Mesendoderm (in vitro differentiated cells): ENCODE measurements at regions not wholly inside any gene's neighbourhood (a gene's known extent, or its start where the extent isn't known, plus 50 kb on each side); places are given as distances from the start of the nearest gene placed in this dataset.

Experiments used
- DNase-seq: peaks from one replicate; pipeline ENCODE4 v3.0.0; 2013
- H2AK5ac ChIP-seq: 2 replicates; pipeline ENCODE4 v1.6.1; 2013; ENCODE audit warnings: low read length, inconsistent platforms
- H2BK120ac ChIP-seq: 2 replicates; pipeline ENCODE4 v1.6.1; 2013; ENCODE audit warnings: low read depth, mild to moderate bottlenecking, low read length, moderate library complexity, mixed read lengths
- H2BK15ac ChIP-seq: replicated peaks from 2 replicates; pipeline ENCODE4 v1.6.1; 2013; ENCODE audit warnings: low read depth, mild to moderate bottlenecking, moderate library complexity
- H2BK5ac ChIP-seq: 2 replicates; pipeline ENCODE4 v1.6.1; 2013; ENCODE audit warnings: low read length, inconsistent platforms
- H3K18ac ChIP-seq: 2 replicates; pipeline ENCODE4 v1.6.1; 2013; ENCODE audit warnings: mild to moderate bottlenecking, low read length, mixed read lengths
- H3K23ac ChIP-seq: one replicate; pipeline ENCODE4 v1.6.1; 2013; ENCODE audit warnings: low read length
- H3K27ac ChIP-seq: 2 replicates; pipeline ENCODE4 v1.5.1; 2013; ENCODE audit warnings: low read depth, mild to moderate bottlenecking, inconsistent platforms, low read length, moderate library complexity
- H3K27me3 ChIP-seq: 2 replicates; pipeline ENCODE4 v1.6.1; 2013; ENCODE audit warnings: low read length, control low read depth, mild to moderate bottlenecking, inconsistent platforms; ENCODE audit not compliant: insufficient read depth, poor library complexity
- H3K36me3 ChIP-seq: 2 replicates; pipeline ENCODE4 v1.6.1; 2013; ENCODE audit warnings: low read length, inconsistent platforms; ENCODE audit not compliant: control insufficient read depth, insufficient read depth
- H3K4ac ChIP-seq: one replicate; pipeline ENCODE4 v1.6.1; 2013; ENCODE audit warnings: low read depth, mild to moderate bottlenecking, low read length, moderate library complexity
- H3K4me1 ChIP-seq: 2 replicates; pipeline ENCODE4 v1.6.1; 2013; ENCODE audit warnings: low read depth, low read length, inconsistent platforms; ENCODE audit not compliant: control insufficient read depth
- H3K4me2 ChIP-seq: 2 replicates; pipeline ENCODE4 v1.6.1; 2013; ENCODE audit warnings: low read length
- H3K4me3 ChIP-seq: 2 replicates; pipeline ENCODE4 v1.5.1; 2013; ENCODE audit warnings: mild to moderate bottlenecking, low read length
- H3K56ac ChIP-seq: one replicate; pipeline ENCODE4 v1.6.1; 2013; ENCODE audit warnings: low read length
- H3K79me1 ChIP-seq: 2 replicates; pipeline ENCODE4 v1.6.1; 2013; ENCODE audit warnings: low read length, inconsistent platforms
- H3K79me2 ChIP-seq: 2 replicates; pipeline ENCODE4 v1.6.1; 2013; ENCODE audit warnings: mild to moderate bottlenecking, low read length; ENCODE audit not compliant: control insufficient read depth, insufficient read depth
- H3K9ac ChIP-seq: 2 replicates; pipeline ENCODE4 v1.6.1; 2013; ENCODE audit warnings: low read length, inconsistent platforms
- H4K5ac ChIP-seq: one replicate; pipeline ENCODE4 v1.6.1; 2013; ENCODE audit warnings: low read length
- H4K8ac ChIP-seq: one replicate; pipeline ENCODE4 v1.6.1; 2013; ENCODE audit warnings: low read depth, mild to moderate bottlenecking, control low read depth, low read length, moderate library complexity
- whole genome bisulfite sequencing: extraction: QIAGEN DNeasy Blood & Tissue Kit; methylation state at CpG from one replicate; pipeline ENCODE4 v1.1.7; 2013; ENCODE audit warnings: low lambda C conversion rate, missing lambda C conversion rate; ENCODE audit not compliant: insufficient coverage; ENCODE audit errors: extremely low coverage; 5-methylcytosine and 5-hydroxymethylcytosine counted together

GRCh38 chr1:218785928-218786327 is 387.8 kb upstream of the LYPLAL1 start:
- DNase-seq: no peak
- no peaks in the 10 kb centered on the region for H3K79me1 ChIP-seq
- WGBS: no CpG with 5 or more reads among the region's 4 CpGs
- no peak overlapping the region for H3K18ac ChIP-seq
- H4K8ac ChIP-seq: no peak overlapping the region
- H3K4me2 ChIP-seq: no peak overlapping the region
- H3K4ac ChIP-seq: no peak overlapping the region
- no peaks in the 10 kb centered on the region for H3K27me3 ChIP-seq
- no peak overlapping the region for H3K27ac ChIP-seq
- H2BK5ac ChIP-seq: no peak overlapping the region
- no peak overlapping the region for H2AK5ac ChIP-seq
- H3K56ac ChIP-seq: no peak overlapping the region
- no peak overlapping the region for H2BK120ac ChIP-seq
- H3K4me1 ChIP-seq: no peaks in the 10 kb centered on the region
- no peak overlapping the region for H3K4me3 ChIP-seq
- H3K36me3 ChIP-seq: no peaks in the 10 kb centered on the region
- no peaks in the 10 kb centered on the region for H3K79me2 ChIP-seq
- H3K9ac ChIP-seq: no peak overlapping the region
- no peak overlapping the region for H3K23ac ChIP-seq
- H2BK15ac ChIP-seq: no peak overlapping the region
- no peak overlapping the region for H4K5ac ChIP-seq

DNA sequence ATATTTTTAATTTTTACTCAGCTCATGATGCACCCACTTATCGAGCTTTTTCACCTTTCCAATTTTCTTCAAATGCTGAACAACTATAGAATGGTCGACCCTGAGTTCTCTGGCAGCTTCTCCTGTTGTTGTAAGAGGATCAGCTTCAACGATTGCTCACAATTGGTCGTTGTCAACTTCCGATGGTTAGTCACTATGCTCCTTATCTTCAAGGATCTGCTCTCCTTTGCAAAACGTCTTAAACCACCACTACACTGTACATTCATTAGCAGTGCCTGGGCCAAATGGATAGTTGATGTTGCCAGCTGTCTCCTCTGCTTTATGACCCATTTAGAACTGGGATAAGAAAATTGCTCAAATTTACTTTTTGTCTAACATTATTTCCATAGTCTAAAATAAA is 385.9 kb upstream of the LYPLAL1 start:
- no peak overlapping the region for H3K56ac ChIP-seq
- no CpG with 5 or more reads among the region's 6 CpGs for WGBS
- no peak for DNase-seq

GRCh38 chr1:218796773-218797172 is 376.9 kb upstream of the LYPLAL1 start:
- Histone ChIP-seq H3K56ac (no peak overlapping the region), H3K4me2 (no peak overlapping the region), H3K18ac (no peak overlapping the region), H4K5ac (no peak overlapping the region), H3K27ac (no peak overlapping the region), H3K27me3 (no peaks in the 10 kb centered on the region), H4K8ac (no peak overlapping the region), H3K9ac (no peak overlapping the region), H2BK120ac (no peak overlapping the region), H2BK15ac (no peak overlapping the region), H3K23ac (no peak overlapping the region), H3K4me1 (no peaks in the 10 kb centered on the region), H3K79me2 (no peaks in the 10 kb centered on the region), H3K4ac (no peak overlapping the region), H3K79me1 (no peaks in the 10 kb centered on the region), H2BK5ac (no peak overlapping the region), H2AK5ac (no peak overlapping the region), H3K4me3 (no peak overlapping the region), H3K36me3 (no peaks in the 10 kb centered on the region)
- WGBS: no CpG with 5 or more reads among the region's 3 CpGs
- DNase-seq: no peak

More for the DNA sequence above, 385.9 kb upstream of the LYPLAL1 start:
- H3K79me1 ChIP-seq: no peaks in the 10 kb centered on the region
- no peak overlapping the region for H3K27ac ChIP-seq
- H2BK5ac ChIP-seq: no peak overlapping the region
- H3K4me2 ChIP-seq: no peak overlapping the region
- H2AK5ac ChIP-seq: no peak overlapping the region
- no peak overlapping the region for H3K4ac ChIP-seq
- H3K27me3 ChIP-seq: no peaks in the 10 kb centered on the region
- H3K4me1 ChIP-seq: no peaks in the 10 kb centered on the region
- no peak overlapping the region for H2BK15ac ChIP-seq
- H3K18ac ChIP-seq: no peak overlapping the region
- H4K8ac ChIP-seq: no peak overlapping the region
- no peak overlapping the region for H3K23ac ChIP-seq
- no peak overlapping the region for H2BK120ac ChIP-seq
- H3K4me3 ChIP-seq: no peak overlapping the region
- H4K5ac ChIP-seq: no peak overlapping the region
- no peak overlapping the region for H3K9ac ChIP-seq
- no peaks in the 10 kb centered on the region for H3K79me2 ChIP-seq
- no peaks in the 10 kb centered on the region for H3K36me3 ChIP-seq

DNA sequence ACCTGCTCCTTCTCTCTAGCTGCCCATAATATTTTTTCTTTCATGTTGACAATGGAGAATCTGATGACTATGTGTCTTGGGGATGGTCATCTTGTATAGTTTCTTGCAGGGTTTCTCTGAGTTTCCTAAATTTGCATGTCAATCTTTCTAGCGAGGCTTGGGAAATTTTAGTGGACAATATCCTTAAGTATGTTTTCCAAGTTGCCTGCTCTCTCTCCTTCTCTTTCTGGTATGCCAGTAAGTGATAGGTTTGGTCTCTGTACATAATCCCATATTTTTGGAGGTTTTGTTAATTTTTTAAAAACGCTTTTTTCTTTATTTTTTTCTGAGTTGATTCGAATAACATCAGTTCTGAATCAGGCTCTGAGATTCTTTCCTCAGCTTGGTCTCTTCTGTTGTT is 370.9 kb upstream of the LYPLAL1 start:
- H3K4me3 ChIP-seq: no peak overlapping the region
- H2BK120ac ChIP-seq: no peak overlapping the region
- no peak overlapping the region for H3K4me2 ChIP-seq
- no peaks in the 10 kb centered on the region for H3K79me1 ChIP-seq
- H3K79me2 ChIP-seq: no peaks in the 10 kb centered on the region
- H3K9ac ChIP-seq: no peak overlapping the region
- DNase-seq: no peak
- H4K8ac ChIP-seq: no peak overlapping the region
- H2AK5ac ChIP-seq: no peak overlapping the region
- no peak overlapping the region for H3K4ac ChIP-seq
- H3K18ac ChIP-seq: no peak overlapping the region
- H3K4me1 ChIP-seq: no peaks in the 10 kb centered on the region
- no peak overlapping the region for H3K23ac ChIP-seq
- no peak overlapping the region for H3K56ac ChIP-seq
- no peak overlapping the region for H2BK15ac ChIP-seq
- H3K36me3 ChIP-seq: no peaks in the 10 kb centered on the region
- H4K5ac ChIP-seq: no peak overlapping the region
- WGBS: no CpG with 5 or more reads among the region's 3 CpGs
- H3K27me3 ChIP-seq: no peaks in the 10 kb centered on the region
- no peak overlapping the region for H2BK5ac ChIP-seq
- H3K27ac ChIP-seq: no peak overlapping the region

GRCh38 chr1:218803351-218803997 is 370.2 kb upstream of the LYPLAL1 start:
- Histone ChIP-seq H3K79me2 (no peaks in the 10 kb centered on the region), H2BK5ac (no peak overlapping the region), H3K4me3 (no peak overlapping the region), H3K9ac (no peak overlapping the region), H2BK120ac (no peak overlapping the region), H4K8ac (no peak overlapping the region), H3K4me2 (no peak overlapping the region), H4K5ac (no peak overlapping the region), H3K4me1 (no peaks in the 10 kb centered on the region), H3K27me3 (no peaks in the 10 kb centered on the region), H3K4ac (no peak overlapping the region), H3K36me3 (no peaks in the 10 kb centered on the region), H3K27ac (no peak overlapping the region), H2BK15ac (no peak overlapping the region), H3K18ac (no peak overlapping the region), H3K23ac (no peak overlapping the region), H3K56ac (no peak overlapping the region), H3K79me1 (no peaks in the 10 kb centered on the region), H2AK5ac (no peak overlapping the region)
- no peak for DNase-seq
- no CpG with 5 or more reads among the region's 3 CpGs for WGBS
